Panc1 (cell line): ENCODE measurements at regions not wholly inside any gene's neighbourhood (a gene's known extent, or its start where the extent isn't known, plus 50 kb on each side); places are given as distances from the start of the nearest gene placed in this dataset.

Experiments
- ATAC-seq: fragments of 200-7000 bp; cut with Tn5 transposase; 2 replicates; pipeline ENCODE4 v1.9.1; 2020; ENCODE audit warnings: mild to moderate bottlenecking, moderate library complexity
- BruUV-seq: library from RNA; stranded (reverse); fragments of 400-500 nt; replicated peaks from 2 replicates; lab custom pipeline; 2021; lab: Mats Ljungman, UMichigan
- CTCF ChIA-PET: fragments of 300-600 bp; sonication (Branson Sonifier 250); formaldehyde crosslinking; loops from one replicate; lab custom pipeline; 2022; ENCODE audit warnings: antibody characterized with exemption; lab: Charles Lee
- POLR2A ChIA-PET: fragments of 300-600 bp; sonication (Branson Sonifier 250); formaldehyde crosslinking; loops from one replicate; lab custom pipeline; 2022; ENCODE audit warnings: antibody characterized with exemption; lab: Charles Lee
- DNase-seq: peaks from one replicate; pipeline ENCODE4 v3.0.0-alpha.2; 2010; ENCODE audit warnings: low read depth, low spot score
- H3K27ac ChIP-seq: 2 replicates; pipeline ENCODE4 v1.5.1; 2011; ENCODE audit warnings: mild to moderate bottlenecking, low read length, inconsistent platforms
- H3K27me3 ChIP-seq: fragments of 200-500 bp; sonication (Bioruptor generic); 2 replicates; pipeline ENCODE4 v1.6.0; 2014; ENCODE audit warnings: low read length, inconsistent platforms; ENCODE audit not compliant: control insufficient read depth, insufficient read depth
- H3K36me3 ChIP-seq: fragments of 200-500 bp; sonication (Bioruptor generic); 2 replicates; pipeline ENCODE4 v1.5.1; 2014; ENCODE audit warnings: inconsistent platforms, mild to moderate bottlenecking, low read length, moderate library complexity; ENCODE audit not compliant: control insufficient read depth, insufficient read depth
- H3K4me1 ChIP-seq: 2 replicates; pipeline ENCODE4 v1.5.1; 2011; ENCODE audit warnings: inconsistent platforms, mild to moderate bottlenecking, low read length, moderate library complexity; ENCODE audit not compliant: control insufficient read depth, insufficient read depth
- H3K4me3 ChIP-seq, 2 experiments: 2 replicates each; pipeline ENCODE4 v1.5.1; 2011 to 2012; ENCODE audit warnings: low read depth in 2 of 2, low read length in 2 of 2, mild to moderate bottlenecking in 2 of 2, inconsistent platforms in 1 of 2, moderate library complexity in 1 of 2
- H3K9me3 ChIP-seq: fragments of 200-500 bp; sonication (Bioruptor generic); 2 replicates; pipeline ENCODE4 v1.5.1; 2014; ENCODE audit warnings: low read depth, mild to moderate bottlenecking, inconsistent platforms, low read length, moderate library complexity; ENCODE audit not compliant: control insufficient read depth, insufficient read depth
- CTCF ChIP-seq: fragments of 450-650 bp; IDR thresholded peaks from 2 replicates; pipeline ENCODE4 v1.5.1; 2017; ENCODE audit warnings: mild to moderate bottlenecking
- POLR2AphosphoS5 ChIP-seq: IDR thresholded peaks from 2 replicates; pipeline ENCODE4 v1.6.1; 2012; ENCODE audit warnings: mild to moderate bottlenecking, low read depth, low read length, moderate library complexity
- SIN3A ChIP-seq: IDR thresholded peaks from 2 replicates; pipeline ENCODE4 v1.6.1; 2012; ENCODE audit warnings: low read depth, mild to moderate bottlenecking, low read length, moderate library complexity, borderline replicate concordance; ENCODE audit not compliant: insufficient read depth
- TCF7L2 ChIP-seq: IDR thresholded peaks from 2 replicates; pipeline ENCODE4 v1.6.1; 2011; ENCODE audit warnings: mild to moderate bottlenecking, low read depth, low read length, inconsistent platforms
- in situ Hi-C: cut with HindIII; loops from 2 replicates; pipeline ENCODE4 v1.10.0; 2016; ENCODE audit warnings: low sequenced_read_pairs, low pct_unique_long_range_greater_than_20kb
- intact Hi-C: fragments of 100-400 bp; cut with micrococcal nuclease; formaldehyde crosslinking; loops from one replicate; pipeline ENCODE4 v1.10.0; 2022; ENCODE audit not compliant: unreplicated experiment
- TF ChIP-seq, protein P1 (sequence below), 2 experiments: IDR thresholded peaks; 2 replicates each; pipeline ENCODE4 v1.6.1; 2011 to 2012; ENCODE audit warnings: low read depth in 2 of 2, control low read depth in 1 of 2, low read length in 1 of 2, mild to moderate bottlenecking in 1 of 2, moderate library complexity in 1 of 2; ENCODE audit not compliant: insufficient read depth in 1 of 2

DNA sequence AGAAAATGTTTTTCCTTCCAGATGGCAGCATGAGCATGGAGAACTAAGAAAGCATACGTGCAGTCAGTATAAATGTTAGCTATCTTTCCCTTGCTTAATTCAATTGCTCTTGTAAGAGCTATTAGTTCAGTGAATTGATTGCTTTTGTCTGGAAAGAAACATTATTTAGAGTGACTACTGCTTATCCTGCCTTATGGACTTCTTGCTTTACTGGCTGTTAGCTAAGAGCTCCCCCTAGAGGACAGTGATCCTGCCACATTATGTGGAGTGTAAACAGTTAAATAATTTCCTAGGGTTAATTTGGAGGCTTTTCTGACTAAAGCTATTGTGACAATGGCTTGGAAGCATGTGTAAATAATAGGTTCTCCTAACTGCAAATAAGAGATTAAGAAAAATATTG lies 1402.4 kb downstream of the FAM133A start:
- Histone ChIP-seq H3K4me1 (no peaks in the 10 kb centered on the region), H3K27me3 (no peaks in the 10 kb centered on the region), H3K4me3 (no peak overlapping the region), H3K36me3 (no peaks in the 10 kb centered on the region), H3K9me3 (no peaks in the 10 kb centered on the region), H3K27ac (no peak overlapping the region)
- ATAC-seq = no peak
- in situ Hi-C loops = no loop called here
- DNase-seq = no peak
- intact Hi-C loops = loop anchor here (10.0 kb wide), 1 partner anchor 242 kb away; no protein-coding TSS in a partner anchor
- no peak for TF ChIP-seq TCF7L2
- TF ChIP-seq, protein P1, sequence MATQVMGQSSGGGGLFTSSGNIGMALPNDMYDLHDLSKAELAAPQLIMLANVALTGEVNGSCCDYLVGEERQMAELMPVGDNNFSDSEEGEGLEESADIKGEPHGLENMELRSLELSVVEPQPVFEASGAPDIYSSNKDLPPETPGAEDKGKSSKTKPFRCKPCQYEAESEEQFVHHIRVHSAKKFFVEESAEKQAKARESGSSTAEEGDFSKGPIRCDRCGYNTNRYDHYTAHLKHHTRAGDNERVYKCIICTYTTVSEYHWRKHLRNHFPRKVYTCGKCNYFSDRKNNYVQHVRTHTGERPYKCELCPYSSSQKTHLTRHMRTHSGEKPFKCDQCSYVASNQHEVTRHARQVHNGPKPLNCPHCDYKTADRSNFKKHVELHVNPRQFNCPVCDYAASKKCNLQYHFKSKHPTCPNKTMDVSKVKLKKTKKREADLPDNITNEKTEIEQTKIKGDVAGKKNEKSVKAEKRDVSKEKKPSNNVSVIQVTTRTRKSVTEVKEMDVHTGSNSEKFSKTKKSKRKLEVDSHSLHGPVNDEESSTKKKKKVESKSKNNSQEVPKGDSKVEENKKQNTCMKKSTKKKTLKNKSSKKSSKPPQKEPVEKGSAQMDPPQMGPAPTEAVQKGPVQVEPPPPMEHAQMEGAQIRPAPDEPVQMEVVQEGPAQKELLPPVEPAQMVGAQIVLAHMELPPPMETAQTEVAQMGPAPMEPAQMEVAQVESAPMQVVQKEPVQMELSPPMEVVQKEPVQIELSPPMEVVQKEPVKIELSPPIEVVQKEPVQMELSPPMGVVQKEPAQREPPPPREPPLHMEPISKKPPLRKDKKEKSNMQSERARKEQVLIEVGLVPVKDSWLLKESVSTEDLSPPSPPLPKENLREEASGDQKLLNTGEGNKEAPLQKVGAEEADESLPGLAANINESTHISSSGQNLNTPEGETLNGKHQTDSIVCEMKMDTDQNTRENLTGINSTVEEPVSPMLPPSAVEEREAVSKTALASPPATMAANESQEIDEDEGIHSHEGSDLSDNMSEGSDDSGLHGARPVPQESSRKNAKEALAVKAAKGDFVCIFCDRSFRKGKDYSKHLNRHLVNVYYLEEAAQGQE (IDR thresholded peaks at IDR 0.05; ENCODE audit: insufficient read depth in 1 of 2, low read depth in 2 of 2, low read length in 1 of 2) = no peak
- TF ChIP-seq POLR2AphosphoS5 = no peak
- no peak for TF ChIP-seq SIN3A
- peak; percentile 58; the same call in 1 of the 2 replicates for TF ChIP-seq CTCF
- CTCF ChIA-PET = no interaction called here
- POLR2A ChIA-PET = no interaction called here
- BruUV-seq = no TSS peak

DNA sequence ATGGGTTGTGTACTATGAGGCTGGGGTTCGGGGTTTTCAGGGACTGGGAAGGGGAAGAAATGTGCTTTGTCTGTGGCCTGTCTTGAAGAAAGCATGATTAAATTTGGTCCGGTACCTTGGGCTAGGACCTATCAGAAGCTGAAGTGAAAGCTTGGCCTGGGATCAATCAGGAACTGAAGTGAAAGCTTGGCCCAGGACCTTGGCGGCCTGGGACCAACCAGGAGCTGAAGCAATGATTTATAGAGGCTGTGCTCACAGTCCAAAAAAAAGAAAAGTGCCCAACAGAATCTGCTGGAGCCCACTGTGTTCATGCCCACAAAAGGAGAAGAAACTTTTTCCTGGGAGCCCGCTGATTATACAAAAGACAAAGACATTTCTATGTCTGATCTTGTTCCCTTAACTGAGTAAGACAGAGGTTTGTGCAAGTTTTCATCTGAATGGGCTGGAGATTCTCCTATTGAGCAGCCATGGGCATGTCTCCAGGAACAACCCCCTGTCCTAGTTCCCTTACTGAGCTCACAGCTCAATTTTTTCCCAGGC lies 1427.9 kb downstream of the FAM133A start:
- H3K4me3 ChIP-seq = no peak overlapping the region
- no peaks in the 10 kb centered on the region for H3K27me3 ChIP-seq
- ChIA-PET CTCF (no interaction called here), POLR2A (no interaction called here)
- intact Hi-C loops (no loop called here), in situ Hi-C loops (no loop called here)
- no peak for TF ChIP-seq TCF7L2
- TF ChIP-seq SIN3A = no peak
- TF ChIP-seq CTCF = no peak
- TF ChIP-seq, protein P1 (IDR thresholded peaks at IDR 0.05; ENCODE audit: insufficient read depth in 1 of 2, low read depth in 2 of 2, low read length in 1 of 2) = no peak
- no peak for TF ChIP-seq POLR2AphosphoS5
- no peak overlapping the region for H3K27ac ChIP-seq
- no peaks in the 10 kb centered on the region for H3K36me3 ChIP-seq
- H3K4me1 ChIP-seq = no peaks in the 10 kb centered on the region
- no peaks in the 10 kb centered on the region for H3K9me3 ChIP-seq
- no TSS peak for BruUV-seq
- DNase-seq (no peak), ATAC-seq (no peak)
